Neural progenitor cell (in vitro differentiated cells): ENCODE measurements at regions not wholly inside any gene's neighbourhood (a gene's known extent, or its start where the extent isn't known, plus 50 kb on each side); places are given as distances from the start of the nearest gene placed in this dataset.
"Not testable (repeated sequence)": the region's sequence is repeated elsewhere in the genome, so short reads cannot be mapped to it uniquely, and the experiment has no call there.

Source experiments
- DNase-seq: peaks from one replicate; pipeline ENCODE4 v3.0.0-alpha.2; 2016; ENCODE audit warnings: low spot score
- H2AFZ ChIP-seq: fragments of 200-600 bp; sonication (generic); replicated peaks from 2 replicates; pipeline ENCODE4 v1.6.1; 2016; ENCODE audit warnings: antibody characterized with exemption
- H3F3A ChIP-seq: fragments of 200-600 bp; sonication (generic); 2 replicates; pipeline ENCODE4 v1.6.1; 2016; ENCODE audit warnings: antibody characterized with exemption, low read depth
- H3K27ac ChIP-seq: fragments of 200-600 bp; sonication (generic); 2 replicates; pipeline ENCODE4 v1.5.1; 2016; ENCODE audit warnings: mild to moderate bottlenecking
- H3K27me3 ChIP-seq: fragments of 200-600 bp; sonication (generic); 2 replicates; pipeline ENCODE4 v1.6.1; 2016; ENCODE audit warnings: mild to moderate bottlenecking, moderate library complexity
- H3K36me3 ChIP-seq: fragments of 200-600 bp; sonication (generic); 2 replicates; pipeline ENCODE4 v1.5.1; 2016
- H3K4me1 ChIP-seq: fragments of 200-600 bp; sonication (generic); 2 replicates; pipeline ENCODE4 v1.6.1; 2016; ENCODE audit warnings: mixed run types
- H3K4me2 ChIP-seq: fragments of 200-600 bp; sonication (generic); 2 replicates; pipeline ENCODE4 v1.6.1; 2016
- H3K4me3 ChIP-seq: fragments of 200-600 bp; sonication (generic); 2 replicates; pipeline ENCODE4 v1.5.1; 2016
- H3K79me2 ChIP-seq: fragments of 200-600 bp; sonication (generic); 2 replicates; pipeline ENCODE4 v1.6.1; 2016; ENCODE audit warnings: low read depth
- H3K9ac ChIP-seq: fragments of 200-600 bp; sonication (generic); 2 replicates; pipeline ENCODE4 v1.6.1; 2016
- H3K9me3 ChIP-seq: fragments of 200-600 bp; sonication (generic); 2 replicates; pipeline ENCODE4 v1.5.1; 2016; ENCODE audit warnings: low read depth
- H4K20me1 ChIP-seq: fragments of 200-600 bp; sonication (generic); 2 replicates; pipeline ENCODE4 v1.6.1; 2016; ENCODE audit warnings: low read depth
- H3K27ac Mint-ChIP-seq: 3 replicates; pipeline ENCODE4 v1.8.0; 2021; ENCODE audit warnings: mixed read lengths
- H3K27me3 Mint-ChIP-seq: 2 replicates; pipeline ENCODE4 v1.8.0; 2022; ENCODE audit warnings: low read depth, mild to moderate bottlenecking, inconsistent platforms, moderate library complexity, mixed read lengths; ENCODE audit not compliant: insufficient read depth
- H3K36me3 Mint-ChIP-seq: 3 replicates; pipeline ENCODE4 v1.8.0; 2021; ENCODE audit warnings: mixed read lengths
- H3K4me1 Mint-ChIP-seq: 3 replicates; pipeline ENCODE4 v1.8.0; 2021; ENCODE audit warnings: mixed read lengths
- H3K4me3 Mint-ChIP-seq: 3 replicates; pipeline ENCODE4 v1.8.0; 2021; ENCODE audit warnings: mild to moderate bottlenecking, moderate library complexity, mixed read lengths
- H3K9me3 Mint-ChIP-seq: 3 replicates; pipeline ENCODE4 v1.8.0; 2020; ENCODE audit warnings: mixed read lengths
- EZH2 ChIP-seq: fragments of 200-600 bp; sonication (generic); IDR thresholded peaks from 2 replicates; pipeline ENCODE4 v1.6.1; 2017; ENCODE audit warnings: antibody characterized with exemption, mild to moderate bottlenecking, moderate library complexity
- EZH2phosphoT487 ChIP-seq: fragments of 200-600 bp; sonication (generic); IDR thresholded peaks from 2 replicates; pipeline ENCODE4 v1.6.1; 2017; ENCODE audit warnings: antibody characterized with exemption
- TF ChIP-seq, protein P1 (sequence below): fragments of 200-600 bp; sonication (generic); IDR thresholded peaks from 2 replicates; pipeline ENCODE4 v1.5.1; 2017; ENCODE audit warnings: antibody characterized with exemption, mild to moderate bottlenecking

DNA sequence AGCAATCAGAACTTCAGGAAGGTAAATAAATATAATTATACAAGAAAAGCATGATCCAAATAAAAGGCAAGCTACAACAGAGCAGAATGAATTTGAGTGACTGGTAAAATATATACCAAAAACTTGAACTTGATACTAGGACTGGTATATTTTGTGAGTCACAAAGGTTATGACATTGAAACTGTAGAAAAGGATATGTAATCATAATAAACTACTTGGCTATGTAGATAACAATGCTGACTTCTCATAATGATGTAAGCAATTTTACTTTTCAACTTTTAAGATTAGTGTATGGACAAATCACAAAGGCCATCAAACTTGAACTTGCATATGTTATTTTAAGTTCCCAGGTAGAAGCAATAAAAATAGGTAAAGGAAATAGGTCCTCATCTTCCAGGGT, 384.5 kb upstream of the NECTIN3 start:
- Mint-ChIP-seq H3K27me3 (peaks cover 2% of the 10 kb centered on the region), H3K4me3 (no peak overlapping the region), H3K4me1 (peaks cover 17% of the 10 kb centered on the region), H3K9me3 (no peaks in the 10 kb centered on the region), H3K27ac (no peak overlapping the region), H3K36me3 (no peaks in the 10 kb centered on the region)
- no peaks in the 10 kb centered on the region for H3K27me3 ChIP-seq
- H3K4me2 ChIP-seq = no peak overlapping the region
- no peak for TF ChIP-seq EZH2
- TF ChIP-seq EZH2phosphoT487 = no peak
- TF ChIP-seq, protein P1, sequence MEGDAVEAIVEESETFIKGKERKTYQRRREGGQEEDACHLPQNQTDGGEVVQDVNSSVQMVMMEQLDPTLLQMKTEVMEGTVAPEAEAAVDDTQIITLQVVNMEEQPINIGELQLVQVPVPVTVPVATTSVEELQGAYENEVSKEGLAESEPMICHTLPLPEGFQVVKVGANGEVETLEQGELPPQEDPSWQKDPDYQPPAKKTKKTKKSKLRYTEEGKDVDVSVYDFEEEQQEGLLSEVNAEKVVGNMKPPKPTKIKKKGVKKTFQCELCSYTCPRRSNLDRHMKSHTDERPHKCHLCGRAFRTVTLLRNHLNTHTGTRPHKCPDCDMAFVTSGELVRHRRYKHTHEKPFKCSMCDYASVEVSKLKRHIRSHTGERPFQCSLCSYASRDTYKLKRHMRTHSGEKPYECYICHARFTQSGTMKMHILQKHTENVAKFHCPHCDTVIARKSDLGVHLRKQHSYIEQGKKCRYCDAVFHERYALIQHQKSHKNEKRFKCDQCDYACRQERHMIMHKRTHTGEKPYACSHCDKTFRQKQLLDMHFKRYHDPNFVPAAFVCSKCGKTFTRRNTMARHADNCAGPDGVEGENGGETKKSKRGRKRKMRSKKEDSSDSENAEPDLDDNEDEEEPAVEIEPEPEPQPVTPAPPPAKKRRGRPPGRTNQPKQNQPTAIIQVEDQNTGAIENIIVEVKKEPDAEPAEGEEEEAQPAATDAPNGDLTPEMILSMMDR = no peak
- H4K20me1 ChIP-seq = no peaks in the 10 kb centered on the region
- no peak overlapping the region for H3K9ac ChIP-seq
- H3K27ac ChIP-seq = no peak overlapping the region
- no peak for DNase-seq
- no peaks in the 10 kb centered on the region for H3K9me3 ChIP-seq
- peaks cover 14% of the 10 kb centered on the region for H3K4me1 ChIP-seq
- H2AFZ ChIP-seq = no peak overlapping the region
- H3K79me2 ChIP-seq = no peaks in the 10 kb centered on the region
- peaks cover 8% of the 10 kb centered on the region for H3F3A ChIP-seq
- H3K36me3 ChIP-seq = no peaks in the 10 kb centered on the region
- H3K4me3 ChIP-seq = no peak overlapping the region

DNA sequence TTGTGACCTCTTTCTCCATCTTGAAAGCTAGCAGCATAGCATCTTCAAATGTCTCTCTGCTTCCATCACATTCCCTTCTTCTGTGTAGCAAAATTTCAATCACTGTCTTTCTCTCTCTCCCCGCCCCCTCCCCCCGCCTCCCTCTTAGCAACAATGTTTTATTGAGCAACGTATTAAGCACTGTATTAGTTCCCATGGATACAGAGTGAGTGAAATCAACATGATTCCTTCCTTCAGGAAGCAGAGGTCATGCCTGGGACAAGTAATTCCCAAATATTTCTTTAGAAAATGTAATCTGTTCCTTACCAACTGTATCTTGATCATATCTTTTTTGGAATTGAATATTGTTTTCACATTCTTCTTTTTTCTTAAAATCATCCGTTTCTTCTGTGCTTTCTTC, 373.7 kb upstream of the NECTIN3 start:
- H3K4me3 ChIP-seq = no peak overlapping the region
- no peak overlapping the region for H3K9ac ChIP-seq
- no peak overlapping the region for H3K27ac ChIP-seq
- H3K4me1 ChIP-seq = no peaks in the 10 kb centered on the region
- no peaks in the 10 kb centered on the region for H3K9me3 ChIP-seq
- no peaks in the 10 kb centered on the region for H3F3A ChIP-seq
- no peak overlapping the region for H2AFZ ChIP-seq
- no peak for TF ChIP-seq EZH2
- TF ChIP-seq, protein P1 = no peak
- no peak for TF ChIP-seq EZH2phosphoT487
- no peaks in the 10 kb centered on the region for H3K27me3 ChIP-seq
- no peak overlapping the region for H3K27ac Mint-ChIP-seq
- no peaks in the 10 kb centered on the region for H3K79me2 ChIP-seq
- DNase-seq = no peak
- peaks cover 7% of the 10 kb centered on the region for H3K4me1 Mint-ChIP-seq
- H3K36me3 ChIP-seq = no peaks in the 10 kb centered on the region
- H3K36me3 Mint-ChIP-seq = peaks cover 4% of the 10 kb centered on the region
- H3K27me3 Mint-ChIP-seq = peaks cover 4% of the 10 kb centered on the region
- H4K20me1 ChIP-seq = no peaks in the 10 kb centered on the region
- H3K4me2 ChIP-seq = no peak overlapping the region
- H3K9me3 Mint-ChIP-seq = peaks cover 4% of the 10 kb centered on the region
- H3K4me3 Mint-ChIP-seq = no peak overlapping the region

DNA sequence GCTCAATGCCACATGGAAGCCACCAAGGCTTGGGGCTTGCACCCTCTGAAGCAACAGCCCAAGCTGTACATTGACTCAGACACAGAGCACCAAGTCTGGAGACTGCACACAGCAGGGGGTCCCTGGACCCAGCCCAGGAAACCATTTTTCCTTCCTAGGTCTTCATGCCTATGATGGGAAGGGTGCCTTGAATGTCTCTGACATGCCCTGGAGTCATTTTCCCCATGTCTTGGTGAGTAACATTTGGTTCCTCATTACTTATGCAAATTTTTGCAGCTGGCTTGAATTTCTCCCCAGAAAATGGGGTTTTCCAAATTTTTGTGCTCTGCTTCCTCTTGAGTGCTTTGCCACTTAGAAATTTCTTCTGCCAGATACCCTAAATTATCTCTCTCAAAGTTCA, 367.3 kb upstream of the NECTIN3 start:
- not testable (repeated sequence) for H3K9me3 ChIP-seq, H3F3A ChIP-seq, H3K27ac Mint-ChIP-seq, H3K4me3 Mint-ChIP-seq, H3K36me3 ChIP-seq, H3K4me3 ChIP-seq, H3K4me1 ChIP-seq, H3K9ac ChIP-seq, H2AFZ ChIP-seq, DNase-seq, H3K27ac ChIP-seq, H3K4me1 Mint-ChIP-seq, H3K4me2 ChIP-seq, H3K27me3 Mint-ChIP-seq, H4K20me1 ChIP-seq, H3K36me3 Mint-ChIP-seq, H3K27me3 ChIP-seq, H3K79me2 ChIP-seq
- peaks cover 17% of the 10 kb centered on the region for H3K9me3 Mint-ChIP-seq

DNA sequence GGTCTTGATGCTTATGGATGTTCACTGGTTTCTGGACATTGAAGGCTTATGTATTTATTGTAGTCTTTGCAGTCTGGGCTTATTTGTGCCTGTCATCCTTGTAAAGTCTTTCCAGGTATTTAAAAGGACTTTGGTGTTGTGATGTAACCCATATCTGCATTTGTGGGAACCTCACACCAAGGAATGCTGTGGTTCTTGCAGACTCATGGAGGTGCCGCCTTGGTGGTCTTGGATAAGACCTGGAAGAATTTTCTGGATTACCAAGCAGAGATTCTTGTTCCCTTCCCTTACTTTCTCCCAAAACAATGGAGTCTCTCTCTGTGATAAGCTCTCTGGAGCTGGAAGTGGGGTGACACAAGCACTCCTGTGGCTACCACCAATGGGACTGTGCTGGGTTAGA, 363.5 kb upstream of the NECTIN3 start:
- Histone ChIP-seq H3F3A (no peaks in the 10 kb centered on the region), H3K27ac (no peak overlapping the region), H3K79me2 (no peaks in the 10 kb centered on the region), H3K4me2 (no peak overlapping the region), H3K27me3 (no peaks in the 10 kb centered on the region), H2AFZ (no peak overlapping the region), H3K9ac (no peak overlapping the region), H3K4me1 (no peaks in the 10 kb centered on the region), H4K20me1 (no peaks in the 10 kb centered on the region), H3K4me3 (no peak overlapping the region), H3K36me3 (no peaks in the 10 kb centered on the region), H3K9me3 (no peaks in the 10 kb centered on the region)
- Mint-ChIP-seq H3K4me3 (no peak overlapping the region), H3K9me3 (peaks cover 15% of the 10 kb centered on the region), H3K27me3 (peaks cover 2% of the 10 kb centered on the region), H3K27ac (no peak overlapping the region), H3K36me3 (peaks cover 2% of the 10 kb centered on the region), H3K4me1 (peaks cover 3% of the 10 kb centered on the region)
- TF ChIP-seq EZH2 (no peak), EZH2phosphoT487 (no peak)
- TF ChIP-seq, protein P1 = no peak
- DNase-seq = no peak
